ENCODE measurements at regions not wholly inside any gene's neighbourhood (a gene's known extent, or its start where the extent isn't known, plus 50 kb on each side); places are given as distances from the start of the nearest gene placed in this dataset.

DNA sequence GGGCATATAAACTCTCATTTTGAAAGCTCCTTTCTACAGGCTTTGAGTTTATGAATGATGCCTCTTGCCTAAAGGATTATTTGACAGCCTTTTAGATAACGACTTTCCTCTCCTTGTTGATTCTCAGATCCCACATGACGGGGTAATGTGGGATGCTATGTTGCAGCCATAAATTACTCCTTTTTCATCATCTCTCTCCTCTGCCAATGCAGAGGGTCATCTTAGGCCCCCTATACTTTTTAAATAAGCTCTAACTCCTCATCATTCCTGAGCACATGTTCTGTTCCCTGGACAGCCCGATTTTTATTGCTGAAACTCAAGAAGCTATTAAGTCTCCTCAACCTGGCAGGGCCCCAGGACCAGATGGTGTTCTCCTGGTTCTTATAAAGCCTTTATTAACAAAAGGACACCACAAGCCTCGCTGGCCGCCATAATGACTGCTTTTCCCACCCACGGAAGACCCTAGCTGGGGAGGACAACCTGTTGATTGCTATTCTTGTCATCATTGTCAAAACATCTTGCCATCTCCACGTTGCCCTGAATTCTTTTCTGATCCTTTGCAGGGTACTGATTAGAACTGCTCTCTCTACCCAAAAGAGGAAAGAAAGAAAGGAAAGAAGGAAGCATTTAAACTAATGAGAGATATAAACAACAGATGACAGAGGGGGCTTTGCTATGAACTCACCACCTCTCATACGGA is 150.7 kb downstream of the DHX15 start:
- DNase-seq, result no peak
- Mint-ChIP-seq H3K36me3 (ENCODE audit: insufficient read depth, unreplicated experiment) (no peaks in the 10 kb centered on the region), H3K27me3 (ENCODE audit: insufficient read depth, unreplicated experiment) (peaks cover 28% of the 10 kb centered on the region), H3K4me3 (ENCODE audit: unreplicated experiment) (no peak overlapping the region), H3K27ac (ENCODE audit: unreplicated experiment) (no peak overlapping the region), H3K4me1 (ENCODE audit: low read depth, unreplicated experiment) (no peaks in the 10 kb centered on the region), H3K9me3 (ENCODE audit: unreplicated experiment) (no peaks in the 10 kb centered on the region)
- CTCF ChIA-PET, result no interaction called here
- BruUV-seq (replicated peaks), result no TSS peak
- no peaks in the 10 kb centered on the region; the same call in 1 of the 2 replicates for H3K27me3 ChIP-seq (replicated peaks; ENCODE audit: control insufficient read depth, insufficient read depth, low read length)
- H3K9me3 ChIP-seq, result no peaks in the 10 kb centered on the region
- TF ChIP-seq, protein P1, sequence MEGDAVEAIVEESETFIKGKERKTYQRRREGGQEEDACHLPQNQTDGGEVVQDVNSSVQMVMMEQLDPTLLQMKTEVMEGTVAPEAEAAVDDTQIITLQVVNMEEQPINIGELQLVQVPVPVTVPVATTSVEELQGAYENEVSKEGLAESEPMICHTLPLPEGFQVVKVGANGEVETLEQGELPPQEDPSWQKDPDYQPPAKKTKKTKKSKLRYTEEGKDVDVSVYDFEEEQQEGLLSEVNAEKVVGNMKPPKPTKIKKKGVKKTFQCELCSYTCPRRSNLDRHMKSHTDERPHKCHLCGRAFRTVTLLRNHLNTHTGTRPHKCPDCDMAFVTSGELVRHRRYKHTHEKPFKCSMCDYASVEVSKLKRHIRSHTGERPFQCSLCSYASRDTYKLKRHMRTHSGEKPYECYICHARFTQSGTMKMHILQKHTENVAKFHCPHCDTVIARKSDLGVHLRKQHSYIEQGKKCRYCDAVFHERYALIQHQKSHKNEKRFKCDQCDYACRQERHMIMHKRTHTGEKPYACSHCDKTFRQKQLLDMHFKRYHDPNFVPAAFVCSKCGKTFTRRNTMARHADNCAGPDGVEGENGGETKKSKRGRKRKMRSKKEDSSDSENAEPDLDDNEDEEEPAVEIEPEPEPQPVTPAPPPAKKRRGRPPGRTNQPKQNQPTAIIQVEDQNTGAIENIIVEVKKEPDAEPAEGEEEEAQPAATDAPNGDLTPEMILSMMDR (IDR thresholded peaks at IDR 0.05; ENCODE audit: insufficient read depth in 1 of 2, low read depth in 1 of 2, low read length in 1 of 2, severe bottlenecking in 1 of 2, unreplicated experiment in 1 of 2), result no peak
- H3K4me1 ChIP-seq, result no peaks in the 10 kb centered on the region
- no peak overlapping the region for H3K4me3 ChIP-seq (ENCODE audit: low read depth, low read length)
- H3K36me3 ChIP-seq (ENCODE audit: control insufficient read depth, insufficient read depth, low read length), result no peaks in the 10 kb centered on the region
- intact Hi-C loops (cut with micrococcal nuclease; ENCODE audit: unreplicated experiment), result no loop called here
- POLR2A ChIA-PET, result no interaction called here

- no peak overlapping the region for H3K27ac Mint-ChIP-seq (ENCODE audit: unreplicated experiment)
Measured at GRCh38 chr4:24428850-24429249, 155.5 kb downstream of the DHX15 start.

GRCh38 chr4:24426557-24426956 is 157.8 kb downstream of the DHX15 start:
- H3K4me1 ChIP-seq, result no peaks in the 10 kb centered on the region
- TF ChIP-seq, protein P1 (IDR thresholded peaks at IDR 0.05; ENCODE audit: insufficient read depth in 1 of 2, low read depth in 1 of 2, low read length in 1 of 2, severe bottlenecking in 1 of 2, unreplicated experiment in 1 of 2), result no peak
- H3K36me3 ChIP-seq (ENCODE audit: control insufficient read depth, insufficient read depth, low read length), result no peaks in the 10 kb centered on the region
- POLR2A ChIA-PET, result no interaction called here
- no peaks in the 10 kb centered on the region for H3K27me3 ChIP-seq (replicated peaks; ENCODE audit: control insufficient read depth, insufficient read depth, low read length)
- DNase-seq, result no peak
- Mint-ChIP-seq H3K4me1 (ENCODE audit: low read depth, unreplicated experiment) (no peaks in the 10 kb centered on the region), H3K27me3 (ENCODE audit: insufficient read depth, unreplicated experiment) (peaks cover 3% of the 10 kb centered on the region), H3K9me3 (ENCODE audit: unreplicated experiment) (no peaks in the 10 kb centered on the region), H3K36me3 (ENCODE audit: insufficient read depth, unreplicated experiment) (no peaks in the 10 kb centered on the region), H3K4me3 (ENCODE audit: unreplicated experiment) (no peak overlapping the region), H3K27ac (ENCODE audit: unreplicated experiment) (no peak overlapping the region)
- intact Hi-C loops (cut with micrococcal nuclease; ENCODE audit: unreplicated experiment), result no loop called here
- BruUV-seq (replicated peaks), result no TSS peak
- H3K4me3 ChIP-seq (ENCODE audit: low read depth, low read length), result no peak overlapping the region
- H3K9me3 ChIP-seq, result no peaks in the 10 kb centered on the region
- CTCF ChIA-PET, result no interaction called here

More at GRCh38 chr4:24428850-24429249, 155.5 kb downstream of the DHX15 start:
- Mint-ChIP-seq H3K4me3 (ENCODE audit: unreplicated experiment) (no peak overlapping the region), H3K36me3 (ENCODE audit: insufficient read depth, unreplicated experiment) (no peaks in the 10 kb centered on the region), H3K9me3 (ENCODE audit: unreplicated experiment) (no peaks in the 10 kb centered on the region), H3K27me3 (ENCODE audit: insufficient read depth, unreplicated experiment) (peaks cover 12% of the 10 kb centered on the region), H3K4me1 (ENCODE audit: low read depth, unreplicated experiment) (no peaks in the 10 kb centered on the region)
- H3K27me3 ChIP-seq (replicated peaks; ENCODE audit: control insufficient read depth, insufficient read depth, low read length), result no peaks in the 10 kb centered on the region; the same call in 1 of the 2 replicates
- no peaks in the 10 kb centered on the region for H3K36me3 ChIP-seq (ENCODE audit: control insufficient read depth, insufficient read depth, low read length)
- no peaks in the 10 kb centered on the region for H3K9me3 ChIP-seq
- ChIA-PET CTCF (no interaction called here), POLR2A (no interaction called here)
- BruUV-seq (replicated peaks), result no TSS peak
- TF ChIP-seq, protein P1 (IDR thresholded peaks at IDR 0.05; ENCODE audit: insufficient read depth in 1 of 2, low read depth in 1 of 2, low read length in 1 of 2, severe bottlenecking in 1 of 2, unreplicated experiment in 1 of 2), result no peak
- intact Hi-C loops (cut with micrococcal nuclease; ENCODE audit: unreplicated experiment), result no loop called here
- DNase-seq, result no peak
- no peak overlapping the region for H3K4me3 ChIP-seq (ENCODE audit: low read depth, low read length)
- no peaks in the 10 kb centered on the region for H3K4me1 ChIP-seq
